GM10248 (cell line): ENCODE measurements at regions not wholly inside any gene's neighbourhood (a gene's known extent, or its start where the extent isn't known, plus 50 kb on each side); places are given as distances from the start of the nearest gene placed in this dataset.
"Not testable (repeated sequence)": the region's sequence is repeated elsewhere in the genome, so short reads cannot be mapped to it uniquely, and the experiment has no call there.

Experiments used
- CTCF ChIA-PET: fragments of 300-600 bp; sonication (Branson Sonifier 250); formaldehyde crosslinking; extraction: SDS; loops from one replicate; lab custom pipeline; 2021; ENCODE audit warnings: antibody characterized with exemption; lab: Yijun Ruan, JAX
- POLR2A ChIA-PET: fragments of 350-650 bp; sonication (Branson Sonifier 250); formaldehyde crosslinking; extraction: SDS; loops from one replicate; lab custom pipeline; 2020; ENCODE audit warnings: antibody characterized with exemption; lab: Yijun Ruan, JAX
- DNase-seq: peaks from one replicate; pipeline ENCODE4 v3.0.0; 2012; ENCODE audit errors: extremely low spot score
- CTCF ChIP-seq: IDR thresholded peaks from 2 replicates; pipeline ENCODE4 v1.5.1; 2012; ENCODE audit warnings: mild to moderate bottlenecking, low read depth; ENCODE audit errors: extremely low read depth, missing control alignments, control extremely low read depth

- no peak for DNase-seq
- TF ChIP-seq CTCF = no peak
- ChIA-PET POLR2A (no interaction called here), CTCF (interaction anchor here (0.8 kb wide), 1 partner anchor 14 kb away, joined by 3 read pairs; no protein-coding TSS in a partner anchor)
Measured at GRCh38 chr2:52477166-52477565, 1290.4 kb upstream of the CHAC2 start.

GRCh38 chr2:52475590-52475989, 1292.0 kb upstream of the CHAC2 start:
- no peak for TF ChIP-seq CTCF
- no peak for DNase-seq
- CTCF ChIA-PET = no interaction called here
- POLR2A ChIA-PET = no interaction called here

- POLR2A ChIA-PET = no interaction called here
- no peak for DNase-seq
- CTCF ChIA-PET = interaction anchor here (1.4 kb wide), 1 partner anchor 11 kb away, joined by 3 read pairs; no protein-coding TSS in a partner anchor
- TF ChIP-seq CTCF = no peak
Measured at GRCh38 chr2:52474091-52474490, 1293.5 kb upstream of the CHAC2 start.

GRCh38 chr2:52473526-52473925, 1294.1 kb upstream of the CHAC2 start:
- ChIA-PET CTCF (interaction anchor here (1.4 kb wide), 1 partner anchor 10 kb away, joined by 3 read pairs; no protein-coding TSS in a partner anchor), POLR2A (no interaction called here)
- DNase-seq = no peak
- TF ChIP-seq CTCF = no peak

GRCh38 chr2:52470457-52470856, 1297.1 kb upstream of the CHAC2 start:
- CTCF ChIA-PET, DNase-seq, POLR2A ChIA-PET: not testable (repeated sequence)

GRCh38 chr2:52467189-52467588, 1300.4 kb upstream of the CHAC2 start:
- TF ChIP-seq CTCF = no peak
- no peak for DNase-seq
- CTCF ChIA-PET = no interaction called here
- POLR2A ChIA-PET = no interaction called here

GRCh38 chr2:52465287-52465686, 1302.3 kb upstream of the CHAC2 start:
- DNase-seq = no peak
- ChIA-PET CTCF (no interaction called here), POLR2A (no interaction called here)
- no peak for TF ChIP-seq CTCF
